Mesenchymal stem cell (in vitro differentiated cells and primary cell): ENCODE measurements at regions not wholly inside any gene's neighbourhood (a gene's known extent, or its start where the extent isn't known, plus 50 kb on each side); places are given as distances from the start of the nearest gene placed in this dataset.

Source experiments
- DNase-seq: peaks from one replicate; pipeline ENCODE4 v3.0.0-alpha.2; 2013
- H2AFZ ChIP-seq: one replicate; pipeline ENCODE4 v1.6.1; 2013; ENCODE audit warnings: low read depth, mild to moderate bottlenecking, control low read depth, inconsistent platforms, low read length, moderate library complexity
- H2AK5ac ChIP-seq: 2 replicates; pipeline ENCODE4 v1.6.1; 2013; ENCODE audit warnings: low read length, moderate library complexity, mild to moderate bottlenecking, inconsistent platforms; ENCODE audit not compliant: severe bottlenecking
- H2BK120ac ChIP-seq: one replicate; pipeline ENCODE4 v1.6.1; 2013; ENCODE audit warnings: low read depth, mild to moderate bottlenecking, inconsistent platforms, low read length, moderate library complexity
- H2BK12ac ChIP-seq, 2 experiments: one replicate each; pipeline ENCODE4 v1.6.1; 2013; ENCODE audit warnings: inconsistent platforms in 2 of 2, low read length in 2 of 2, mild to moderate bottlenecking in 2 of 2, moderate library complexity in 2 of 2, control low read depth in 1 of 2
- H2BK15ac ChIP-seq: one replicate; pipeline ENCODE4 v1.6.1; 2013; ENCODE audit warnings: mild to moderate bottlenecking, low read depth, inconsistent platforms; ENCODE audit not compliant: poor library complexity, severe bottlenecking
- H2BK5ac ChIP-seq: 2 replicates; pipeline ENCODE4 v1.6.1; 2013; ENCODE audit warnings: low read depth, mild to moderate bottlenecking, low read length, control low read depth, inconsistent platforms; ENCODE audit not compliant: poor library complexity, severe bottlenecking
- H3K14ac ChIP-seq, 2 experiments: one replicate each; pipeline ENCODE4 v1.6.1; 2013; ENCODE audit warnings: inconsistent platforms in 2 of 2, low read length in 2 of 2, control low read depth in 1 of 2, mild to moderate bottlenecking in 1 of 2, moderate library complexity in 1 of 2
- H3K18ac ChIP-seq, 2 experiments: one replicate each; pipeline ENCODE4 v1.6.1; 2013; ENCODE audit warnings: inconsistent platforms in 2 of 2, low read length in 2 of 2, control low read depth in 1 of 2, low read depth in 1 of 2, mild to moderate bottlenecking in 1 of 2
- H3K23ac ChIP-seq, 2 experiments: one replicate each; pipeline ENCODE4 v1.6.1; 2013; ENCODE audit warnings: inconsistent platforms in 2 of 2, low read length in 2 of 2, mild to moderate bottlenecking in 2 of 2, moderate library complexity in 2 of 2, control low read depth in 1 of 2
- H3K27ac ChIP-seq: 2 replicates; pipeline ENCODE4 v1.5.1; 2013; ENCODE audit warnings: mild to moderate bottlenecking, moderate library complexity, low read length, control low read depth, inconsistent platforms; ENCODE audit not compliant: poor library complexity, severe bottlenecking
- H3K27me3 ChIP-seq, 2 experiments: 2 replicates each; pipeline versions ENCODE4 v1.6.1 to v1.7.0; 2013; ENCODE audit warnings: low read length in 2 of 2, mild to moderate bottlenecking in 2 of 2, moderate library complexity in 2 of 2, control low read depth in 1 of 2, inconsistent platforms in 1 of 2; ENCODE audit not compliant: control insufficient read depth in 1 of 2, insufficient read depth in 1 of 2
- H3K36me3 ChIP-seq, 2 experiments: 2 replicates each; pipeline versions ENCODE4 v1.6.1 to v1.7.0; 2013; ENCODE audit warnings: low read length in 2 of 2, control low read depth in 1 of 2, inconsistent platforms in 1 of 2, low read depth in 1 of 2, mild to moderate bottlenecking in 1 of 2; ENCODE audit not compliant: insufficient read depth in 2 of 2, control insufficient read depth in 1 of 2
- H3K4ac ChIP-seq, 2 experiments: one replicate each; pipeline ENCODE4 v1.6.1; 2013; ENCODE audit warnings: inconsistent platforms in 2 of 2, low read length in 2 of 2, mild to moderate bottlenecking in 2 of 2, moderate library complexity in 2 of 2, control low read depth in 1 of 2, low read depth in 1 of 2
- H3K4me1 ChIP-seq: 2 replicates; pipeline ENCODE4 v1.6.1; 2013; ENCODE audit warnings: low read depth, low read length, control low read depth; ENCODE audit not compliant: control insufficient read depth, insufficient read depth
- H3K4me2 ChIP-seq: 2 replicates; pipeline ENCODE4 v1.6.1; 2013; ENCODE audit warnings: low read length, mild to moderate bottlenecking, inconsistent platforms; ENCODE audit not compliant: poor library complexity, severe bottlenecking
- H3K4me3 ChIP-seq, 2 experiments: 2 replicates each; pipeline versions ENCODE4 v1.5.1 to v1.7.0; 2013; ENCODE audit warnings: low read length in 2 of 2, mild to moderate bottlenecking in 2 of 2, control low read depth in 1 of 2, low read depth in 1 of 2; ENCODE audit not compliant: insufficient read depth in 1 of 2
- H3K79me1 ChIP-seq: replicated peaks from 2 replicates; pipeline ENCODE4 v1.6.1; 2013; ENCODE audit warnings: mild to moderate bottlenecking, control low read depth, low read length, inconsistent platforms; ENCODE audit not compliant: poor library complexity, severe bottlenecking
- H3K9ac ChIP-seq: 2 replicates; pipeline ENCODE4 v1.7.0; 2013; ENCODE audit warnings: mild to moderate bottlenecking, low read length, moderate library complexity
- H3K9me3 ChIP-seq: 2 replicates; pipeline ENCODE4 v1.7.0; 2013; ENCODE audit warnings: mild to moderate bottlenecking, low read length; ENCODE audit not compliant: control insufficient read depth
- H4K8ac ChIP-seq: one replicate; pipeline ENCODE4 v1.6.1; 2013; ENCODE audit warnings: inconsistent platforms, mild to moderate bottlenecking, low read length, moderate library complexity
- H4K91ac ChIP-seq: one replicate; pipeline ENCODE4 v1.6.1; 2013; ENCODE audit warnings: mild to moderate bottlenecking, low read length, inconsistent platforms
- WGBS: methylation state at CpG from one replicate; pipeline ENCODE4 v1.1.7; 2013; ENCODE audit warnings: mixed read lengths; 5-methylcytosine and 5-hydroxymethylcytosine counted together

DNA sequence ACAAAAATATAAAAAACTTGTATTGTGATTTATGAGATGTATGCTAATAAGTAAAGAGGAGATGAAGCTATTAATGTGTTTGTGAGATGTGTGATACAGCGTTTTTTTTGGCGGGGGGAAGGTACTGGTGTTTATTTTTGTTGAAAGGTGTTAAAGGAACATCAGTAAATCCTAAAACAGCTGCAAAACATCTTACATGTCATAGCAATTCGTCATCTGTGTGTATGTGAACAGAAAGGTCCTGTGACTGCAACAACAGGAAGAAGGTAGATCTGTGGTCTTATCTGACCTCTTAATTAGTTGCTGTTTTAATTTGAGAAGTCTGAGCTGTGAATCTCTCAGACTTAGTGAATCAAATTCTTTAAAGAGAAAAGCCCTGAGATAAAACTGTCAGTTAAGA, 1041.1 kb downstream of the JRKL start:
- H3K18ac ChIP-seq = no peak overlapping the region
- no peak overlapping the region for H3K27ac ChIP-seq
- H3K4me2 ChIP-seq = no peak overlapping the region
- 14% methylated on average over 3 of the region's 3 CpGs for WGBS
- no peak overlapping the region for H2BK12ac ChIP-seq
- no peaks in the 10 kb centered on the region for H3K79me1 ChIP-seq
- no peak overlapping the region for H2BK15ac ChIP-seq
- no peaks in the 10 kb centered on the region for H3K27me3 ChIP-seq
- no peak overlapping the region for H2AFZ ChIP-seq
- peaks cover 3% of the 10 kb centered on the region for H3K9me3 ChIP-seq
- no peak overlapping the region for H3K4me3 ChIP-seq
- no peaks in the 10 kb centered on the region for H3K4me1 ChIP-seq
- no peak overlapping the region for H3K4ac ChIP-seq
- no peak overlapping the region for H2AK5ac ChIP-seq
- no peak overlapping the region for H4K91ac ChIP-seq
- no peak overlapping the region for H2BK5ac ChIP-seq
- H3K9ac ChIP-seq = no peak overlapping the region
- H3K23ac ChIP-seq = no peak overlapping the region
- no peak overlapping the region for H2BK120ac ChIP-seq
- H3K14ac ChIP-seq = no peak overlapping the region
- DNase-seq = no peak
- no peaks in the 10 kb centered on the region for H3K36me3 ChIP-seq
- H4K8ac ChIP-seq = no peak overlapping the region

DNA sequence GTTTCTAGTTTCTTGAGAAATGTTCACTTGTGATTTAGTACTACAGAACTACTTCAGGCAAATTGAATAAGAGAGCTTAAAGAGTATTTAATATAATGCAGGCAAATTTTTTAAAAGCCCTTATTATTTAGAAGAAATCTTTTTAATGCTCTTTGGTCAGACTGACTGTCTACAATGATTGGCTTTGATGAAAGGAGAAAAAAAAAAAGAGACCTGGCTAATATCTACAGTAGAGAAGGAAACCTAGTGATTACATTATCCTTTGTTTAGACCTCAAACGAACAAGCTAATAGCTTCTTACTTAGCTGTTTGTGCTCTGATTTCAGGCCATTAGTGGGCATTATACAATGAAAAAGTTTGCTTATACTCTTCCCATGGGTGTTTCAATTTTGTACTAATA, 1043.1 kb downstream of the JRKL start:
- Histone ChIP-seq H3K9me3 (peaks cover 4% of the 10 kb centered on the region), H3K9ac (no peak overlapping the region), H2BK120ac (no peak overlapping the region), H2BK12ac (no peak overlapping the region), H4K8ac (no peak overlapping the region), H3K4me3 (no peak overlapping the region), H3K4ac (no peak overlapping the region), H2AFZ (no peak overlapping the region), H3K79me1 (no peaks in the 10 kb centered on the region), H3K4me2 (no peak overlapping the region), H3K27ac (no peak overlapping the region), H2BK5ac (no peak overlapping the region), H3K14ac (no peak overlapping the region), H4K91ac (no peak overlapping the region), H2AK5ac (no peak overlapping the region), H3K27me3 (no peaks in the 10 kb centered on the region), H3K18ac (no peak overlapping the region), H2BK15ac (no peak overlapping the region), H3K23ac (no peak overlapping the region), H3K36me3 (no peaks in the 10 kb centered on the region), H3K4me1 (no peaks in the 10 kb centered on the region)
- 60% methylated on average over 1 of the region's 1 CpG for WGBS
- DNase-seq = no peak

DNA sequence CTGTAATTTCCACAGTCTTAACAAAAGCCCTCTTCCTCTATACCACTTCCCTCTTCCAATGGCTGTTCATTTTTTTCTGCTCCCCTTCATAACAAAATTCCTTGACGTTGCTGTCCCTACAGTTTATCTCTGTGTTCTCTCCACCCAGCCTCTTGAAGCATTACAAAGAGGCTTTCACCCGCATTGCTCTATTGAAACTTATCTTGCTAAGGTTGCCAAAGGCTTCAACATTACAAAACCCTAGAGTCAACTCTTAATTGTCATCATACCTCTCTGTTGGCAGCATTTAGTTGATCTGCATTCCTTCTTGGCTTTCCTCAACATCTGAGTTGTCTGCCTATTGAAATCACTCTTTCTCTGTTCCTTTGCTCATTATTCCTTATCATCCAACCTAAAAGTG, 1055.7 kb downstream of the JRKL start:
- Histone ChIP-seq H3K4me1 (no peaks in the 10 kb centered on the region), H2BK12ac (no peak overlapping the region), H3K9me3 (peaks cover 1% of the 10 kb centered on the region), H3K9ac (no peak overlapping the region), H3K14ac (no peak overlapping the region), H3K36me3 (no peaks in the 10 kb centered on the region), H3K27me3 (no peaks in the 10 kb centered on the region), H2BK120ac (no peak overlapping the region), H3K18ac (no peak overlapping the region), H3K4me2 (no peak overlapping the region), H3K23ac (no peak overlapping the region), H3K4me3 (no peak overlapping the region), H3K27ac (no peak overlapping the region), H2BK15ac (no peak overlapping the region), H2AFZ (no peak overlapping the region), H3K79me1 (no peaks in the 10 kb centered on the region), H4K8ac (no peak overlapping the region), H3K4ac (no peak overlapping the region), H4K91ac (no peak overlapping the region), H2AK5ac (no peak overlapping the region), H2BK5ac (no peak overlapping the region)
- no peak for DNase-seq
- WGBS = 75% methylated on average over 2 of the region's 2 CpGs

DNA sequence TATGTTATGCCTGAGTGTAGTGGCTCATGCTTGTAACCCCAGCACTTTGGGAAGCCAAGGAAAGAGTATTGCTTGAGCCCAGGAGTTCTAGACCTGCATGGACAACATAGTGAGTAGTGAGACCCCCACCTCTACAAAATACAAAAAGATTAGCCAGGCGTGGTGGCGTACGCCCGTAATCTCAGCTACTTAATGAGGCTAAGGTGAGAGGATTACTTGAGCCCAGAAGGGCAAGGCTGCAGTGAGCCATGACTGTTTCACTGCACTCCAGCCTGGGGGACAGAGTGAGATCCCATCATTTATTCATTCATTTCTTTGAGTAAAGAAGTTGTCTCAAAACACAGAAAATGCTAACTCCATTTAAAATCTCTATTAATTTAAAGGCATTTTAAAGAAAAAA, 1061.6 kb downstream of the JRKL start:
- Histone ChIP-seq H3K27me3 (no peaks in the 10 kb centered on the region), H3K36me3 (no peaks in the 10 kb centered on the region), H3K9ac (no peak overlapping the region), H3K4me1 (no peaks in the 10 kb centered on the region), H2AFZ (no peak overlapping the region), H3K79me1 (no peaks in the 10 kb centered on the region), H2BK5ac (no peak overlapping the region), H2AK5ac (no peak overlapping the region), H3K14ac (no peak overlapping the region), H3K23ac (no peak overlapping the region), H3K18ac (no peak overlapping the region), H3K4ac (no peak overlapping the region), H3K4me3 (no peak overlapping the region), H2BK120ac (no peak overlapping the region), H3K27ac (no peak overlapping the region), H2BK12ac (no peak overlapping the region), H2BK15ac (no peak overlapping the region), H3K9me3 (no peaks in the 10 kb centered on the region), H4K91ac (no peak overlapping the region), H4K8ac (no peak overlapping the region), H3K4me2 (no peak overlapping the region)
- 79% methylated on average over 4 of the region's 4 CpGs for WGBS
- no peak for DNase-seq
